ENCODE measurements at regions not wholly inside any gene's neighbourhood (a gene's known extent, or its start where the extent isn't known, plus 50 kb on each side); places are given as distances from the start of the nearest gene placed in this dataset.

DNA sequence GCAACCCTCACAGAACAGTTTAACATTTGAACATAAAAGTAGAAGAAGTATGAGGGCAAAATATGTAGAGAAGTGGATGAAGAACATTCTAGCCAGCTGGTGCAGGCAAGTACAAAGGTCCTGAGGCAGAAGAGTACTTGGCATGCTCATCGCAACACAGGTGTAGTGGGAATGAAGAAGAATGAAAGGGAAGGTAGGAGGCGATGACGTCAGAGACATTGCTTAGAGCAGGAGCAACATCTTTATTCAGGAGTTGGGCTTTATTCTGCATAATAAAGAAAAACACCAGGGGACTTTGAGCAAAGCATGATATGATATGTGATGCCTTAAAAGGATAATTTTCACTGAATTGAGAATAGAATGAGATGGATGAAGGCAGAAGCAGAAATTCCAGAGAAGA lies 570.6 kb upstream of the CDH9 start:
- TF ChIP-seq, protein P1, sequence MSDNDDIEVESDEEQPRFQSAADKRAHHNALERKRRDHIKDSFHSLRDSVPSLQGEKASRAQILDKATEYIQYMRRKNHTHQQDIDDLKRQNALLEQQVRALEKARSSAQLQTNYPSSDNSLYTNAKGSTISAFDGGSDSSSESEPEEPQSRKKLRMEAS (IDR thresholded peaks at IDR 0.05; ENCODE audit: low read depth, low read length) = no peak
- TF ChIP-seq POLR2A (IDR thresholded peaks at IDR 0.05; ENCODE audit: extremely low read depth, insufficient read length) (no peak), MYC (IDR thresholded peaks at IDR 0.05; ENCODE audit: low read depth, low read length) (no peak)
- TF ChIP-seq, protein P2, sequence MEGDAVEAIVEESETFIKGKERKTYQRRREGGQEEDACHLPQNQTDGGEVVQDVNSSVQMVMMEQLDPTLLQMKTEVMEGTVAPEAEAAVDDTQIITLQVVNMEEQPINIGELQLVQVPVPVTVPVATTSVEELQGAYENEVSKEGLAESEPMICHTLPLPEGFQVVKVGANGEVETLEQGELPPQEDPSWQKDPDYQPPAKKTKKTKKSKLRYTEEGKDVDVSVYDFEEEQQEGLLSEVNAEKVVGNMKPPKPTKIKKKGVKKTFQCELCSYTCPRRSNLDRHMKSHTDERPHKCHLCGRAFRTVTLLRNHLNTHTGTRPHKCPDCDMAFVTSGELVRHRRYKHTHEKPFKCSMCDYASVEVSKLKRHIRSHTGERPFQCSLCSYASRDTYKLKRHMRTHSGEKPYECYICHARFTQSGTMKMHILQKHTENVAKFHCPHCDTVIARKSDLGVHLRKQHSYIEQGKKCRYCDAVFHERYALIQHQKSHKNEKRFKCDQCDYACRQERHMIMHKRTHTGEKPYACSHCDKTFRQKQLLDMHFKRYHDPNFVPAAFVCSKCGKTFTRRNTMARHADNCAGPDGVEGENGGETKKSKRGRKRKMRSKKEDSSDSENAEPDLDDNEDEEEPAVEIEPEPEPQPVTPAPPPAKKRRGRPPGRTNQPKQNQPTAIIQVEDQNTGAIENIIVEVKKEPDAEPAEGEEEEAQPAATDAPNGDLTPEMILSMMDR (IDR thresholded peaks at IDR 0.05; ENCODE audit: low read depth, low read length) = no peak
